IMR-90 (cell line): ENCODE measurements at regions not wholly inside any gene's neighbourhood (a gene's known extent, or its start where the extent isn't known, plus 50 kb on each side); places are given as distances from the start of the nearest gene placed in this dataset.

Experiments used
- ATAC-seq: fragments of 200-7000 bp; cut with Tn5 transposase; 2 replicates; pipeline ENCODE4 v1.9.1; 2020; ENCODE audit warnings: low read depth, mild to moderate bottlenecking, moderate library complexity
- BruUV-seq: library from RNA; stranded (reverse); fragments of 400-500 nt; replicated peaks from 2 replicates; lab custom pipeline; 2021; lab: Mats Ljungman, UMichigan
- CTCF ChIA-PET: fragments of 300-600 bp; formaldehyde crosslinking; extraction: SDS; loops from one replicate; lab custom pipeline; 2021; ENCODE audit warnings: antibody characterized with exemption; lab: Yijun Ruan, JAX
- POLR2A ChIA-PET: fragments of 300-600 bp; sonication (Branson Sonifier 250); formaldehyde crosslinking; loops from one replicate; lab custom pipeline; 2022; ENCODE audit warnings: antibody characterized with exemption; ENCODE audit not compliant: unreplicated experiment; lab: Charles Lee
- DNase-seq: peaks from one replicate; pipeline ENCODE4 v3.0.0; 2013
- H2AFZ ChIP-seq: replicated peaks from 2 replicates; pipeline ENCODE3; 2013; ENCODE audit warnings: low read length, mild to moderate bottlenecking; ENCODE audit not compliant: poor library complexity
- H2AK5ac ChIP-seq: 2 replicates; pipeline ENCODE4 v1.6.1; 2013; ENCODE audit warnings: low read depth, low read length, inconsistent platforms
- H2AK9ac ChIP-seq: replicated peaks from 2 replicates; pipeline ENCODE3; 2013; ENCODE audit warnings: mild to moderate bottlenecking, low read depth, low read length, moderate library complexity; ENCODE audit not compliant: poor library complexity
- H2BK120ac ChIP-seq: 2 replicates; pipeline ENCODE4 v1.6.1; 2013; ENCODE audit warnings: low read depth, low read length, inconsistent platforms
- H2BK15ac ChIP-seq: 3 replicates; pipeline ENCODE4 v1.6.1; 2013; ENCODE audit warnings: low read depth, low read length, inconsistent platforms
- H2BK20ac ChIP-seq: 2 replicates; pipeline ENCODE4 v1.6.1; 2013; ENCODE audit warnings: low read depth, mild to moderate bottlenecking, inconsistent platforms, low read length, moderate library complexity
- H2BK5ac ChIP-seq: 2 replicates; pipeline ENCODE4 v1.6.1; 2013; ENCODE audit warnings: mild to moderate bottlenecking, low read depth, low read length, inconsistent platforms; ENCODE audit not compliant: poor library complexity, severe bottlenecking
- H3K14ac ChIP-seq: replicated peaks from 2 replicates; pipeline ENCODE4 v1.6.1; 2013; ENCODE audit warnings: low read depth, low read length, inconsistent platforms
- H3K18ac ChIP-seq: 2 replicates; pipeline ENCODE4 v1.6.1; 2013; ENCODE audit warnings: low read depth, low read length, control low read depth
- H3K23ac ChIP-seq: 2 replicates; pipeline ENCODE4 v1.6.1; 2013; ENCODE audit warnings: low read depth, low read length, inconsistent platforms
- H3K27ac ChIP-seq: 2 replicates; pipeline ENCODE4 v1.5.1; 2013; ENCODE audit warnings: mild to moderate bottlenecking, control low read depth, low read length; ENCODE audit not compliant: insufficient read depth
- H3K27me3 ChIP-seq: 2 replicates; pipeline ENCODE4 v1.6.1; 2013; ENCODE audit warnings: low read length; ENCODE audit not compliant: control insufficient read depth, insufficient read depth
- H3K36me3 ChIP-seq: 2 replicates; pipeline ENCODE4 v1.6.1; 2013; ENCODE audit warnings: low read length, mixed read lengths; ENCODE audit not compliant: control insufficient read depth, insufficient read depth
- H3K4ac ChIP-seq: 2 replicates; pipeline ENCODE4 v1.6.1; 2013; ENCODE audit warnings: low read depth, low read length, inconsistent platforms
- H3K4me1 ChIP-seq: 2 replicates; pipeline ENCODE4 v1.6.1; 2013; ENCODE audit warnings: low read length, mixed read lengths; ENCODE audit not compliant: control insufficient read depth, insufficient read depth
- H3K4me2 ChIP-seq: 2 replicates; pipeline ENCODE4 v1.6.1; 2013; ENCODE audit warnings: low read depth, mild to moderate bottlenecking, control low read depth, low read length, moderate library complexity
- H3K4me3 ChIP-seq: 2 replicates; pipeline ENCODE4 v1.5.1; 2013; ENCODE audit warnings: low read depth, mild to moderate bottlenecking, control low read depth, low read length, moderate library complexity; ENCODE audit not compliant: insufficient read depth
- H3K56ac ChIP-seq: 2 replicates; pipeline ENCODE4 v1.6.1; 2013; ENCODE audit warnings: low read length, inconsistent platforms; ENCODE audit not compliant: insufficient read depth; ENCODE audit errors: extremely low read depth
- H3K79me1 ChIP-seq, 2 experiments: 2 replicates each; pipeline ENCODE4 v1.6.1; 2013; ENCODE audit warnings: low read length in 2 of 2, inconsistent platforms in 1 of 2, low read depth in 1 of 2
- H3K9ac ChIP-seq: 2 replicates; pipeline ENCODE4 v1.6.1; 2013; ENCODE audit warnings: low read depth, low read length, control low read depth
- H3K9me1 ChIP-seq: 2 replicates; pipeline ENCODE4 v1.6.1; 2013; ENCODE audit warnings: low read length, inconsistent platforms; ENCODE audit not compliant: insufficient read depth
- H3K9me3 ChIP-seq: 2 replicates; pipeline ENCODE4 v1.6.1; 2013; ENCODE audit warnings: low read length; ENCODE audit not compliant: control insufficient read depth, insufficient read depth
- H4K20me1 ChIP-seq: 2 replicates; pipeline ENCODE4 v1.6.1; 2013; ENCODE audit warnings: low read length, inconsistent platforms; ENCODE audit not compliant: insufficient read depth
- H4K5ac ChIP-seq: 2 replicates; pipeline ENCODE4 v1.6.1; 2013; ENCODE audit warnings: mild to moderate bottlenecking, low read depth, low read length, control low read depth
- H4K8ac ChIP-seq, 2 experiments: 2 replicates each; pipeline ENCODE4 v1.6.1; 2013; ENCODE audit warnings: low read depth in 2 of 2, low read length in 2 of 2, control low read depth in 1 of 2, inconsistent platforms in 1 of 2
- H4K91ac ChIP-seq: 2 replicates; pipeline ENCODE4 v1.6.1; 2013; ENCODE audit warnings: low read depth, low read length, inconsistent platforms; ENCODE audit not compliant: insufficient read depth
- BHLHE40 ChIP-seq: fragments of 150-350 bp; IDR thresholded peaks from 2 replicates; pipeline ENCODE4 v1.6.1; 2016; ENCODE audit warnings: mild to moderate bottlenecking, low read depth, low read length
- CEBPB ChIP-seq: IDR thresholded peaks from 2 replicates; pipeline ENCODE4 v1.6.1; 2012; ENCODE audit warnings: low read depth, low read length, improper control_type of control experiment
- FOS ChIP-seq: fragments of 150-350 bp; IDR thresholded peaks from 2 replicates; pipeline ENCODE4 v1.6.1; 2016; ENCODE audit warnings: low read depth, low read length
- MAFK ChIP-seq: IDR thresholded peaks from 2 replicates; pipeline ENCODE4 v1.6.1; 2012; ENCODE audit warnings: low read depth, low read length, improper control_type of control experiment
- MAZ ChIP-seq: IDR thresholded peaks from 2 replicates; pipeline ENCODE4 v1.6.1; 2012; ENCODE audit warnings: low read depth, mild to moderate bottlenecking, low read length, improper control_type of control experiment, moderate library complexity, borderline replicate concordance
- NFE2L2 ChIP-seq: fragments of 150-350 bp; IDR thresholded peaks from 2 replicates; pipeline ENCODE4 v1.6.1; 2016; ENCODE audit warnings: low read depth, mild to moderate bottlenecking, low read length
- POLR2A ChIP-seq: IDR thresholded peaks from 2 replicates; pipeline ENCODE4 v1.6.1; 2012; ENCODE audit warnings: mild to moderate bottlenecking, low read depth, low read length
- RFX5 ChIP-seq: IDR thresholded peaks from 2 replicates; pipeline ENCODE4 v1.8.0; 2012; ENCODE audit warnings: low read depth, mild to moderate bottlenecking, low read length, moderate library complexity
- SMC3 ChIP-seq: fragments of 150-350 bp; IDR thresholded peaks from 2 replicates; pipeline ENCODE4 v1.6.1; 2016; ENCODE audit warnings: low read depth, mild to moderate bottlenecking, antibody characterized with exemption, low read length, moderate library complexity
- WGBS, 2 experiments: methylation state at CpG; one replicate each; pipeline versions ENCODE4 v1.1.5 to v1.1.7; 2013; ENCODE audit warnings: missing lambda C conversion rate in 2 of 2; ENCODE audit not compliant: insufficient read length in 1 of 2; ENCODE audit errors: extremely low coverage in 2 of 2; 5-methylcytosine and 5-hydroxymethylcytosine counted together
- dilution Hi-C: fragments of 300-500 bp; cut with HindIII; formaldehyde crosslinking; loops from one replicate; pipeline ENCODE4 v1.14.3; 2018; ENCODE audit warnings: low sequenced_read_pairs; ENCODE audit not compliant: unreplicated experiment
- in situ Hi-C: fragments of 300-500 bp; cut with MboI; formaldehyde crosslinking; loops from 3 replicates; pipeline ENCODE4 v1.14.3; 2019; ENCODE audit warnings: low sequenced_read_pairs, inconsistent platforms, mixed read lengths
- intact Hi-C: fragments of 100-400 bp; cut with micrococcal nuclease; formaldehyde crosslinking; loops from 2 replicates; pipeline ENCODE4 v1.10.0; 2022
- TF ChIP-seq, protein P1 (sequence below): conservative IDR thresholded peaks from 2 replicates; pipeline ENCODE4 v1.5.1; 2012; ENCODE audit warnings: mild to moderate bottlenecking, low read depth, low read length, improper control_type of control experiment

- Histone ChIP-seq H3K4me1 (no peaks in the 10 kb centered on the region), H3K9me1 (no peaks in the 10 kb centered on the region), H2BK5ac (no peak overlapping the region), H3K27me3 (no peaks in the 10 kb centered on the region), H3K4ac (no peak overlapping the region), H3K18ac (no peak overlapping the region), H2BK20ac (no peak overlapping the region), H3K56ac (no peak overlapping the region), H3K4me3 (no peak overlapping the region), H3K9ac (no peak overlapping the region), H3K36me3 (no peaks in the 10 kb centered on the region), H3K4me2 (no peak overlapping the region), H3K79me1 (no peaks in the 10 kb centered on the region), H3K23ac (no peak overlapping the region), H2BK120ac (no peak overlapping the region), H2AK9ac (no peak overlapping the region), H3K9me3 (no peaks in the 10 kb centered on the region; the same call in 1 of the 2 replicates), H4K5ac (no peak overlapping the region), H3K27ac (no peak overlapping the region), H2AK5ac (no peak overlapping the region), H4K20me1 (no peaks in the 10 kb centered on the region), H4K8ac (no peak overlapping the region), H2BK15ac (no peak overlapping the region), H3K14ac (no peak overlapping the region), H4K91ac (no peak overlapping the region), H2AFZ (no peak overlapping the region)
- dilution Hi-C loops = no loop called here
- CTCF ChIA-PET = no interaction called here
- intact Hi-C loops = no loop called here
- no peak for TF ChIP-seq NFE2L2
- no peak for TF ChIP-seq BHLHE40
- no peak for TF ChIP-seq MAFK
- TF ChIP-seq MAZ = no peak
- no peak for TF ChIP-seq RFX5
- TF ChIP-seq, protein P1, sequence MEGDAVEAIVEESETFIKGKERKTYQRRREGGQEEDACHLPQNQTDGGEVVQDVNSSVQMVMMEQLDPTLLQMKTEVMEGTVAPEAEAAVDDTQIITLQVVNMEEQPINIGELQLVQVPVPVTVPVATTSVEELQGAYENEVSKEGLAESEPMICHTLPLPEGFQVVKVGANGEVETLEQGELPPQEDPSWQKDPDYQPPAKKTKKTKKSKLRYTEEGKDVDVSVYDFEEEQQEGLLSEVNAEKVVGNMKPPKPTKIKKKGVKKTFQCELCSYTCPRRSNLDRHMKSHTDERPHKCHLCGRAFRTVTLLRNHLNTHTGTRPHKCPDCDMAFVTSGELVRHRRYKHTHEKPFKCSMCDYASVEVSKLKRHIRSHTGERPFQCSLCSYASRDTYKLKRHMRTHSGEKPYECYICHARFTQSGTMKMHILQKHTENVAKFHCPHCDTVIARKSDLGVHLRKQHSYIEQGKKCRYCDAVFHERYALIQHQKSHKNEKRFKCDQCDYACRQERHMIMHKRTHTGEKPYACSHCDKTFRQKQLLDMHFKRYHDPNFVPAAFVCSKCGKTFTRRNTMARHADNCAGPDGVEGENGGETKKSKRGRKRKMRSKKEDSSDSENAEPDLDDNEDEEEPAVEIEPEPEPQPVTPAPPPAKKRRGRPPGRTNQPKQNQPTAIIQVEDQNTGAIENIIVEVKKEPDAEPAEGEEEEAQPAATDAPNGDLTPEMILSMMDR = no peak
- TF ChIP-seq CEBPB = no peak
- no peak for TF ChIP-seq FOS
- no peak for TF ChIP-seq SMC3
- no peak for TF ChIP-seq POLR2A
- in situ Hi-C loops = no loop called here
- ATAC-seq (no peak), DNase-seq (no peak)
- WGBS, 2 experiments = no CpG with 5 or more reads among the region's 3 CpGs
- BruUV-seq = no TSS peak
- POLR2A ChIA-PET = no interaction called here
Measured at GRCh38 chrX:146754268-146754667, 55.3 kb upstream of the CXorf51B start.
